Transverse colon (tissue), 4 donors: ENCODE measurements at regions not wholly inside any gene's neighbourhood (a gene's known extent, or its start where the extent isn't known, plus 50 kb on each side); places are given as distances from the start of the nearest gene placed in this dataset.
A peak's percentile ranks its signal among the peaks of the same experiment; 100 is the strongest.

Experiments
- DNase-seq: peaks from one replicate; pipeline ENCODE4 v3.0.0-alpha.2; 2019
- H3K27ac ChIP-seq, 4 donors: fragments of 200-600 bp; sonication (generic); 2 replicates each; pipeline ENCODE4 v1.5.1; 2016 to 2018; ENCODE audit warnings: inconsistent platforms in 4 of 4
- H3K27me3 ChIP-seq: fragments of 200-600 bp; sonication (generic); 2 replicates; pipeline ENCODE4 v1.5.1; 2017; ENCODE audit warnings: inconsistent platforms
- H3K36me3 ChIP-seq, 4 donors: fragments of 200-600 bp; sonication (generic); 2 replicates each; pipeline ENCODE4 v1.5.1; 2017 to 2019; ENCODE audit warnings: inconsistent platforms in 4 of 4
- H3K4me1 ChIP-seq, 4 donors: fragments of 200-600 bp; sonication (generic); 2 replicates each; pipeline ENCODE4 v1.5.1; 2017 to 2020; ENCODE audit warnings: inconsistent platforms in 4 of 4
- H3K4me3 ChIP-seq, 4 donors: fragments of 200-600 bp; sonication (generic); 1 replicate in 1 of 4; 2 replicates in 3 of 4; pipeline versions ENCODE4 v1.5.1 to v1.6.1; 2017 to 2019; ENCODE audit warnings: inconsistent platforms in 4 of 4
- H3K9me3 ChIP-seq, 2 donors: fragments of 200-600 bp; sonication (generic); 2 replicates each; pipeline ENCODE4 v1.5.1; 2017 to 2019; ENCODE audit warnings: inconsistent platforms in 2 of 2
- CTCF ChIP-seq, 5 experiments: fragments of 200-600 bp in 3 of 5; fragments of 450-650 bp in 2 of 5; sonication (generic) in 3 of 5; IDR thresholded peaks; 1 replicate in 2 of 5; 2 replicates in 3 of 5; pipeline ENCODE4 v1.5.1; 2016 to 2017; ENCODE audit warnings: antibody characterized with exemption in 5 of 5, inconsistent platforms in 3 of 5, mild to moderate bottlenecking in 2 of 5, moderate library complexity in 1 of 5
- EP300 ChIP-seq: sonication (generic); formaldehyde crosslinking; IDR thresholded peaks from one replicate; pipeline ENCODE4 v1.6.1; 2017; ENCODE audit warnings: antibody characterized with exemption, low read depth
- POLR2A ChIP-seq: fragments of 450-650 bp; IDR thresholded peaks from one replicate; pipeline ENCODE4 v1.6.1; 2016; ENCODE audit warnings: antibody characterized with exemption, mild to moderate bottlenecking, moderate library complexity
- POLR2AphosphoS5 ChIP-seq, 3 donors: sonication (generic); formaldehyde crosslinking; IDR thresholded peaks; one replicate each; pipeline ENCODE4 v1.6.1; 2016; ENCODE audit warnings: antibody characterized with exemption in 3 of 3
- WGBS, 2 donors: methylation state at CpG; one replicate each; pipeline ENCODE4 v1.1.5; 2018; ENCODE audit warnings: low coverage in 1 of 2; 5-methylcytosine and 5-hydroxymethylcytosine counted together
- in situ Hi-C, 4 donors: fragments of 200-750 bp; cut with MboI; loops; one replicate each; pipeline versions ENCODE4 v1.15.0 to v1.15.1; 2017; ENCODE audit warnings: low sequenced_read_pairs in 3 of 4, low pct_ligation_motif_present in 1 of 4, low pct_unique_long_range_greater_than_20kb in 1 of 4
- intact Hi-C: fragments of 100-400 bp; cut with DNase I; formaldehyde crosslinking; loops from one replicate; pipeline ENCODE4 v1.15.1; 2023; ENCODE audit warnings: low total_unique reads

DNA sequence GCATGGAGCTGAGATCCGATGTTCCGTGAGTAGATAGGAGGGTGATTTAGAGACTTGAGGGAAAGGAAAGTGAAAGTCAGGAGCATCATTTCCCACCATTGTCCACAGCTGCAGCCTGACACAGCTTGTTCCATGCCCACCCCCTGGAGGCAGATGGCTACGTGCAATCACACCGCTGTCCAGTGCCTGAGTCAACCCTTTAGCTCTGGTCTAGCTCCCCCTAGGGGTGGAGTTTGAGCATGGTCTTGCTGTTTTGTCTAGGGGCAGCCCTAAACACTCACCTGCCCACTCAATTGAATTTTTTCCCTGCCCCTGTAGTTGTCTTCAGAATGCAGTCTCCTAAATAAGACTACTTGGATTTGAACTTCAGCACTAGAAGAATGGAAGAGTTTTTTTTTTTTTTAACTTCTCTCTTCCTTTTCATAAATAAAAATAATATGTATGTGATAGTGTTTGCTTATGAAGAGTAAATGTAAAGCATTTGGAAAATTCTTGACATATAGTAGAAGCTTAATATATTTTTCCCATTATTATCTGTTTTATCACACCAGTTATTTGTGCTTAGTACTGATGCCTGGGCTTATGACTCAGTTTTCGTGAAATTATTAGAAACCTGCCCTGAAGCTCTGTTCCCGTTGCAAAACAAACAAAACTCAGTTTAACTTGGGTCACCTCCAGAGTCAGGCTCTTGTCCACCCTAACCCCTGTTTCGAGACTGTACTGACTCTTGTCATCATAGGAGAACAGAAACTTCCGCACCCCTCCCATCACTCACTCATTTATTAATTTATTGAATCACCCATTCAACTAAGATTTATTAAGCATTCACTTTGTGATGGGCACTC is 814.8 kb downstream of the MAFB start:
- H3K9me3 ChIP-seq, result no peaks in the 10 kb centered on the region
- 36 to 52% methylated on average over 8 of the region's 8 CpGs for WGBS, 2 donors
- no peak overlapping the region for H3K4me3 ChIP-seq
- no peak for TF ChIP-seq POLR2A
- peak; percentile 61 to 84 (median 76) for TF ChIP-seq CTCF (IDR thresholded peaks at IDR 0.05)
- peak; percentile 72 for DNase-seq
- in situ Hi-C loops (loop anchor here (10.0 to 25.0 kb wide), 4 partner anchors 587 to 612 kb away; no protein-coding TSS in a partner anchor), intact Hi-C loops (loop anchor here (10.0 kb wide), 1 partner anchor 609 kb away; no protein-coding TSS in a partner anchor)
- H3K27ac ChIP-seq, result no peak overlapping the region
- no peaks in the 10 kb centered on the region for H3K36me3 ChIP-seq
- no peaks in the 10 kb centered on the region for H3K27me3 ChIP-seq
- H3K4me1 ChIP-seq, result peaks cover 0 to 8% (median 0%) of the 10 kb centered on the region in 4 donors

GRCh38 chr20:39873286-39873685 is 815.8 kb downstream of the MAFB start:
- intact Hi-C loops, result loop anchor here (10.0 kb wide), 1 partner anchor 608 kb away; no protein-coding TSS in a partner anchor
- no peaks in the 10 kb centered on the region for H3K9me3 ChIP-seq
- H3K4me1 ChIP-seq, result peaks cover 0 to 8% (median 0%) of the 10 kb centered on the region in 4 donors
- no peak for TF ChIP-seq POLR2AphosphoS5 (IDR thresholded peaks at IDR 0.05)
- no peak for TF ChIP-seq EP300
- no peak for TF ChIP-seq CTCF (IDR thresholded peaks at IDR 0.05)
- no peak for TF ChIP-seq POLR2A
- DNase-seq, result no peak
- H3K4me3 ChIP-seq, result no peak overlapping the region
- H3K27me3 ChIP-seq, result no peaks in the 10 kb centered on the region
- in situ Hi-C loops, result loop anchor here (10.0 to 25.0 kb wide), 4 partner anchors 586 to 611 kb away; no protein-coding TSS in a partner anchor
- WGBS, 2 donors, result 70 to 83% methylated on average over 1 to 2 of the region's 2 CpGs
- no peak overlapping the region for H3K27ac ChIP-seq
- H3K36me3 ChIP-seq, result no peaks in the 10 kb centered on the region

DNA sequence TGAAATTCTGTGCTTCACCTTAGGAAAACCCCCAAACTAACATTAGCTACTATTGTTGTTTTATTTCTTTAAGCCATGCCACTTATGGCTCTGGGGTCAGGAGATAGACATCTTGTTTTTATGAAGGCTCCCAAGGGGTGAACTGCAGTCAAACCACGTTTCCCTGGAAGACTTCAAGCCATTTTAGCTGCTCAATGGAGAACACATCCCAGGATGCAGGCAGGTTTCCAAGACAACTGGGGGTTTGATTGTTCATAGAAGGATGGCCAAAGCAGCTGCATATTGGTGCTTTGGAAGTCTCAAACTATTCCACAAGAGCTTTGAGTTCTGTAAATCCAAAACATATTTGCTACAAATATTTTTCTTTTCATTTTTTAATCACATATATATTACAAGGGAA is 818.0 kb downstream of the MAFB start:
- no peaks in the 10 kb centered on the region for H3K4me1 ChIP-seq
- no peak overlapping the region for H3K27ac ChIP-seq
- DNase-seq, result no peak
- no peaks in the 10 kb centered on the region for H3K36me3 ChIP-seq
- no peak for TF ChIP-seq POLR2A
- no peak for TF ChIP-seq EP300
- TF ChIP-seq CTCF (IDR thresholded peaks at IDR 0.05), result no peak
- intact Hi-C loops (loop anchor here (10.0 kb wide), 1 partner anchor 606 kb away; no protein-coding TSS in a partner anchor), in situ Hi-C loops (loop anchor here (10.0 to 25.0 kb wide), 4 partner anchors 584 to 609 kb away; no protein-coding TSS in a partner anchor)
- WGBS, 2 donors, result 17 to 29% methylated on average over 1 of the region's 1 CpG
- no peak overlapping the region for H3K4me3 ChIP-seq
- H3K27me3 ChIP-seq, result no peaks in the 10 kb centered on the region
- H3K9me3 ChIP-seq, result no peaks in the 10 kb centered on the region

DNA sequence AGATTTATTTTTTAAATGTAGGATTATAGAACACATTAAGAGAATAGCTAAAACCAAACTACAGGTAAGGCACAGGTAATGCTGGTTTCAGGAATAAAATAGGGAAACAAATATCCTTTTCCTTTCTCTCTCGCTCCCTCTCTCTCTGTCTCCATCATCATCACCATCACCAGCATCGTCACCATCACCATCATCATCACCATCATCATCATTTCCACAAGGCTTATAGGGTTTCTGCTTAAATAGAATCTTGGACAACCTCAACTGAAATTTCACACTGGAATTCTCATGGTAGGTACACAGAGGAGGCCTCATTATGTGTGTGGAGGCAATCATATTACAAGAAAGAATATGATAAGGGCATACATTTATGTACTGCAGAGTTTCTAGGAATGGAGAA is 823.6 kb downstream of the MAFB start:
- intact Hi-C loops (no loop called here), in situ Hi-C loops (loop anchor here in 2 of 4 donors (25.0 kb wide), 2 partner anchors 578 to 603 kb away; no protein-coding TSS in a partner anchor)
- Histone ChIP-seq H3K4me3 (no peak overlapping the region), H3K9me3 (no peaks in the 10 kb centered on the region), H3K4me1 (no peaks in the 10 kb centered on the region), H3K27me3 (no peaks in the 10 kb centered on the region), H3K36me3 (no peaks in the 10 kb centered on the region), H3K27ac (no peak overlapping the region)
- TF ChIP-seq POLR2AphosphoS5 (IDR thresholded peaks at IDR 0.05), result no peak
- no peak for TF ChIP-seq CTCF (IDR thresholded peaks at IDR 0.05)
- no peak for TF ChIP-seq POLR2A
- TF ChIP-seq EP300, result no peak
- DNase-seq, result no peak
- 84 to 92% methylated on average over 2 of the region's 2 CpGs for WGBS, 2 donors
